ENCODE measurements at regions not wholly inside any gene's neighbourhood (a gene's known extent, or its start where the extent isn't known, plus 50 kb on each side); places are given as distances from the start of the nearest gene placed in this dataset.

DNA sequence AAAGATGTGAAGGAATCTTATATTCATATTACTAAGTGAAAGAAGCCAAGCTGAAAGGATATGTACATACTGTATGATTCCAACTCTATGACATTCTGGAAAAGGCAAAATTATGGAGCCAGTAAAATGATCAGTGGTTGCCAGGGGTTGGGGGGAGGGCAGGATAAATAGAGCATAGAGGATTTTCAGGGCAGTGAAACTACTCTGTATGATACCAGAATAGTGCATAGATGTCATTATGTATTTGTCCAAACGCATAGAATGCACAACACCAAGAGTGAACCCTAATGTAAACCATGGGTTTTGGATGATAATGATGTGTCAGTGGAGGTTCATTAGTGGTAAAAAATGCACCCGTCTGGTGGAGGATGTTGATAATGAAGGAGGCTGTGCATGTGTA, 71.0 kb upstream of the ZNF423 start:
- Mint-ChIP-seq H3K27ac (no peak overlapping the region), H3K9me3 (ENCODE audit: low read depth) (no peaks in the 10 kb centered on the region), H3K27me3 (peaks cover 7% of the 10 kb centered on the region), H3K4me3 (no peak overlapping the region), H3K36me3 (ENCODE audit: low read depth) (no peaks in the 10 kb centered on the region), H3K4me1 (no peaks in the 10 kb centered on the region)
- ATAC-seq (no peak), DNase-seq (no peak)
- ChIA-PET POLR2A (no interaction called here), CTCF (interaction anchor here (0.6 kb wide), 1 partner anchor 13 kb away, joined by 3 read pairs; no protein-coding TSS in a partner anchor)
- intact Hi-C loops (cut with DNase I, micrococcal nuclease) = loop anchor here in 1 of 2 experiments (10.0 kb wide), 1 partner anchor 522 kb away; no protein-coding TSS in a partner anchor

DNA sequence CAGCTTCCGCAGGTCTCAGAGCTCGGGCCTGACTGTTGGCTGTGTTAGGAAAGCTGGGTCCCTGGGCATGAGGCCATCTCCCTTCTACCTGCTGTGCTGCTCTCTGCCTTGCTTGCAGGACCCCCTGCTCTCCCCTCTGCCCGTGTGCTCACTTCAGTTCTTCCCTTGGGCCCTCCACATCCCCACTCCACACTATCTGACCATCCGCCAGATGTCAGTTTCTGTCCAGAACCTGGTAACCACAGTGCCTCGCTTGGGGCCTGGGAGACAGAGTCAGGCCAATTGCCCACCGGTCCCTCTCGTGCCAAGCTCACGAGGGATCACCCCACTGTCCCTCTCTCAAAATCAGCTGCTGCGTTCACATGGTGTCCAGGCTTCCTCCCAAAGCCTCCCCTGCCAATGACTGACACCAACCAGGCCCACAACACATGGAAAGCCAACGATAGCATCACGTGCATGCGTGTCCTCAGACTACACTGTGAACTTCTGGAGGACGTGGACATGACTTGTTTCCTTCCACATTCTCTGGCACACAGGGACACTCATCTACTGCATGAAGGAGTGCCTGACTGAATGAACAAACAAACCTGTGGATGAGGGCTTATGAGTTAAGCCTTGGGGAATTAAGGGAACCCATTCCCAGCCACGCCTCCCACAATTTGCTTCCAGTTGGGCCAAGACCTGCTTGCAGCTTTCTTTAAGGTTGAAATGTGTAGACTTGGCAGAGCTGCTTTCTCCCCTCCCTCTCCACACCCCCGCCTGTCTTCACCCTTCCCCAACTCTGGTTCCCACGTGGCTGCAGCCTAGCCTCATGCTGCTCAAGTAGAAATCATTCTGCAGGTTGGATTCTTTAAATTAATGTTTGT, 72.5 kb upstream of the ZNF423 start:
- POLR2A ChIA-PET = no interaction called here
- intact Hi-C loops (cut with DNase I, micrococcal nuclease) = loop anchor here in 1 of 2 experiments (10.0 kb wide), 1 partner anchor 524 kb away; no protein-coding TSS in a partner anchor

DNA sequence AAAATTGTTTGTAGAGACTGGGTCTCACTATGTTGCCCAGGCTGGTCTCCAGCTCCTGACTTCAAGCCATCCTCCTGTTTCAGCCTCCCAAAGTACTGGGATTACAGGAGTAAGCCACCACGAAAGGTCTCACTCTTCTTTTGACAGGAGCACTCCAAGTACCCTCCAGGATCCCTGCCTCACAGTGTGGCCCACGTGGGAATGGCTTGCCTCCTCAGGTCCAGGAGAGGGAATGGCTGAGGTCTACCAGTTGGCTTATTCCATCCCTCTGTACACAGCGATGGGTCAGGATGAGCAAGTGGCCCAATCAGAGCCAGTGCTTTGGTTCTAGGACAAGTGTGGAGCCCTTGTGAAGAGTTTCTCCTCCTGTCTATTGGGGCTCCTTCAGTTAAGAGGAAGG, 73.7 kb upstream of the ZNF423 start:
- no peaks in the 10 kb centered on the region for H3K4me1 Mint-ChIP-seq
- intact Hi-C loops (cut with DNase I, micrococcal nuclease) = loop anchor here in 1 of 2 experiments (10.0 kb wide), 1 partner anchor 525 kb away; no protein-coding TSS in a partner anchor
- ChIA-PET CTCF (interaction anchor here (0.6 kb wide), 1 partner anchor 275 kb away, joined by 3 read pairs; no protein-coding TSS in a partner anchor), POLR2A (no interaction called here)
- H3K27ac Mint-ChIP-seq = no peak overlapping the region
- ATAC-seq (no peak), DNase-seq (no peak)
- no peaks in the 10 kb centered on the region for H3K9me3 Mint-ChIP-seq (ENCODE audit: low read depth)
- H3K4me3 Mint-ChIP-seq = no peak overlapping the region
- H3K36me3 Mint-ChIP-seq (ENCODE audit: low read depth) = no peaks in the 10 kb centered on the region
- H3K27me3 Mint-ChIP-seq = peaks cover 6% of the 10 kb centered on the region

More for the DNA sequence above, 72.5 kb upstream of the ZNF423 start:
- Mint-ChIP-seq H3K4me3 (no peak overlapping the region), H3K27ac (no peak overlapping the region), H3K27me3 (peaks cover 6% of the 10 kb centered on the region), H3K9me3 (ENCODE audit: low read depth) (no peaks in the 10 kb centered on the region), H3K36me3 (ENCODE audit: low read depth) (no peaks in the 10 kb centered on the region), H3K4me1 (no peaks in the 10 kb centered on the region)
- ATAC-seq = no peak
- CTCF ChIA-PET = no interaction called here
- DNase-seq = no peak

DNA sequence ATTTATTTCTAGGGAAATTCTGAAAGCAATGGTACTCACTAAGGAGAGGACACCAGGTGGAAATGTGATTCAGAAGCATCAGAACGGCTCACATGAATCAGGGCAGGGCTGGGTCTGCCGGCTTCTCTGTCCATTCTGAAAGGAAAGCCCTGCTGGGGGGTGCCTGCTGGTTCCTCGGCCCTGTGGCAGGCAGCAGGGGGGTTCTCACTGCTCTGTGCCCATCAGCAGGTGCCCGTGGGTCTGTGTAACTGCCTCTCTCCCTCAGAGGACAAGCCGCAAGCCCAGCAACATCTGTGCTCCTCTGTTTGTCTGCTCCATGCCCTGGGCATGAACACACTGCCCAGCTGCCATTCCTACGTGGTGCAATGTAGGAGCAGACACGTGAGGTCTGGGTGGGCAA, 74.9 kb upstream of the ZNF423 start:
- Mint-ChIP-seq H3K36me3 (ENCODE audit: low read depth) (no peaks in the 10 kb centered on the region), H3K9me3 (ENCODE audit: low read depth) (no peaks in the 10 kb centered on the region), H3K4me3 (no peak overlapping the region), H3K27me3 (peaks cover 6% of the 10 kb centered on the region), H3K27ac (no peak overlapping the region), H3K4me1 (no peaks in the 10 kb centered on the region)
- ATAC-seq = no peak
- ChIA-PET CTCF (interaction anchor here (1.5 kb wide), 1 partner anchor 24 kb away, joined by 3 read pairs; no protein-coding TSS in a partner anchor), POLR2A (no interaction called here)
- intact Hi-C loops (cut with DNase I, micrococcal nuclease) = no loop called here
- DNase-seq = no peak

DNA sequence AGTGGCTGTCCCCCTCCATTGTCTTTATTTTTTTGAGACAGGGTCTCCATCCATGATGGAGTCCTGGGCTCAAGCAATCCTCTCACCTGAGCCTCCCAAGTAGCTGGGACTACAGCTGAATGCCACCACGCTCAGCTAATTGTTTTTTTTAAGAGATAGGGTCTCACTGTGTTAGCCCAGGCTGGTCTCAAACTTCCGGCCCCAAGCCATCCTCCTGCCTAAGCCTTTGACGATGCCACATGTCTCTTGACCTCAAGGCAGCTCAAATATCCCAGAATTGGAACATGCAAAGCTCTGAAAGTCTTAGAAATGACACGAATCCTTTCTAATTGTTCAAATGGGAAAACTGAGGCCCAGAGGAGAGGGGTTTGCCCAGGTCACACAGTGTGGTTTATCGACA, 75.4 kb upstream of the ZNF423 start:
- no peak overlapping the region for H3K4me3 Mint-ChIP-seq
- no peaks in the 10 kb centered on the region for H3K9me3 Mint-ChIP-seq (ENCODE audit: low read depth)
- no peaks in the 10 kb centered on the region for H3K36me3 Mint-ChIP-seq (ENCODE audit: low read depth)
- POLR2A ChIA-PET = no interaction called here
- H3K4me1 Mint-ChIP-seq = no peaks in the 10 kb centered on the region
- CTCF ChIA-PET = interaction anchor here (0.7 to 1.5 kb wide), 2 partner anchors 25 to 598 kb away, joined by 3 read pairs; no protein-coding TSS in a partner anchor
- intact Hi-C loops (cut with DNase I, micrococcal nuclease) = no loop called here
- H3K27ac Mint-ChIP-seq = no peak overlapping the region
- DNase-seq (no peak), ATAC-seq (no peak)
- peaks cover 6% of the 10 kb centered on the region for H3K27me3 Mint-ChIP-seq

DNA sequence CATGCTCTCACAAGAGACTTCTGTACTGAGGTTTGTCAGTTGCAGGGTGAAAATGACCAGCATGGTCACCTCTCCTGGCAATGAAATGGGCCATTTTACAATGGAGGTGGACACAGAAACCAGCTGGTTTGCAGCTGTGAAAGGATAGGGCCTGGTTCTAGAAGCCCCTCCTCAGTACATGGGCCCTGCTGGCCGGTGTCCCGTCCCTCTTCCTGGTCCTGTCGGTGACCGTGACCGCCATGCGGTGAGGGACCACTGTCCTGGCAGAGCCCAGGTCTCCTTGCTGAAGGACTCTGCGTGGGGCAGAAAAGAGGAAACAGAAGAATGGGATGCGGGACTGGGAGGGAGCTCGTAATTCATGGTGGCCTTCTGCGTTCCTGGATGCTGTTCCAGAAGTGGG, 76.0 kb upstream of the ZNF423 start:
- Mint-ChIP-seq H3K36me3 (ENCODE audit: low read depth) (no peaks in the 10 kb centered on the region), H3K9me3 (ENCODE audit: low read depth) (no peaks in the 10 kb centered on the region), H3K4me1 (no peaks in the 10 kb centered on the region), H3K27ac (no peak overlapping the region), H3K4me3 (no peak overlapping the region), H3K27me3 (peaks cover 6% of the 10 kb centered on the region)
- ATAC-seq (no peak), DNase-seq (no peak)
- intact Hi-C loops (cut with DNase I, micrococcal nuclease) = no loop called here
- ChIA-PET POLR2A (no interaction called here), CTCF (interaction anchor here (0.6 to 0.7 kb wide), 3 partner anchors 184 to 1089 kb away, joined by 3 read pairs; no protein-coding TSS in a partner anchor)

DNA sequence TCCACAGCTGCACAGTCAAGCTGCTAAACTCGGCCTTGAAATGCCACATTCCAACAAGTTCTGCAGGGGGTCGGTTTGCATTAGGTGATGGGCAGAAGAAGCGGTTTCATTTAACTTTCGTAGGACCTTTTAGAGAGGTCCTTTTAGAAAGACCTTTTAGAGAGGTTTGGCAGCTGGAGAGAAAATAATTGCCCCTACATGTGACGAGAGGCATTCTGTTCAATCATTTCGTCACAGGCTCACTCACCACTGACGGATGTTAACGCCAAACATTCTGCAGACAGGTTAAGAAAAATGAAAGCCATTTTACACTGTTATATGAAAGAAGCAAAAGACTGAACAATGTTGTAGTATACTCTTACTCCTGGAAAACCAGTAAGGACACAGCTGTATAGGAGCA, 76.5 kb upstream of the ZNF423 start:
- no peak for DNase-seq
- Mint-ChIP-seq H3K9me3 (ENCODE audit: low read depth) (no peaks in the 10 kb centered on the region), H3K27me3 (peaks cover 6% of the 10 kb centered on the region), H3K27ac (no peak overlapping the region), H3K4me1 (no peaks in the 10 kb centered on the region), H3K36me3 (ENCODE audit: low read depth) (no peaks in the 10 kb centered on the region), H3K4me3 (no peak overlapping the region)
- ChIA-PET POLR2A (no interaction called here), CTCF (interaction anchor here (0.6 to 0.8 kb wide), 2 partner anchors 585 to 1089 kb away, joined by 3 to 4 read pairs; no protein-coding TSS in a partner anchor)
- intact Hi-C loops (cut with DNase I, micrococcal nuclease) = no loop called here
- ATAC-seq = no peak

DNA sequence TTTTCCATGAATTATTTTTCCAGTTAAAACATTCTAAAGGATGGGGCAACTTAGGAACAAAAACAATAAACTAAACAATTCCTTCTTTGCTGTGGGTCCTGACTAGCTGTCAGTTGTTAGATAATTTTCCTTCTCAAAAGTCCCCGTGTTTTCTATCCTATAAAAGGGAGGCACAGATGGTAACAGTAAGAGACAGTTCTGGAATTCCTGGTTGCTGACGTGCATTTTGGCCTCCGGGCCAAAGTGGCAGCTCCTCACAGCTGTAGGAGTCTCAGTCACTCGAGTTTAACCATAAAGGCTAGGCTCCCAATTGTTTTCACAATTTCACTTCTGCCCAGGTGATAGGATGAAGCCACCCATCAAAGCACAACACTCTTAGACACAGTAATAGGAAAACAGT, 77.0 kb upstream of the ZNF423 start:
- Mint-ChIP-seq H3K4me1 (no peaks in the 10 kb centered on the region), H3K27me3 (peaks cover 6% of the 10 kb centered on the region), H3K27ac (no peak overlapping the region), H3K9me3 (ENCODE audit: low read depth) (peaks cover 1% of the 10 kb centered on the region), H3K36me3 (ENCODE audit: low read depth) (no peaks in the 10 kb centered on the region), H3K4me3 (no peak overlapping the region)
- intact Hi-C loops (cut with DNase I, micrococcal nuclease) = no loop called here
- ChIA-PET CTCF (interaction anchor here (0.6 to 0.8 kb wide), 2 partner anchors 47 to 585 kb away, joined by 3 to 4 read pairs; no protein-coding TSS in a partner anchor), POLR2A (no interaction called here)
- ATAC-seq (no peak), DNase-seq (no peak)

DNA sequence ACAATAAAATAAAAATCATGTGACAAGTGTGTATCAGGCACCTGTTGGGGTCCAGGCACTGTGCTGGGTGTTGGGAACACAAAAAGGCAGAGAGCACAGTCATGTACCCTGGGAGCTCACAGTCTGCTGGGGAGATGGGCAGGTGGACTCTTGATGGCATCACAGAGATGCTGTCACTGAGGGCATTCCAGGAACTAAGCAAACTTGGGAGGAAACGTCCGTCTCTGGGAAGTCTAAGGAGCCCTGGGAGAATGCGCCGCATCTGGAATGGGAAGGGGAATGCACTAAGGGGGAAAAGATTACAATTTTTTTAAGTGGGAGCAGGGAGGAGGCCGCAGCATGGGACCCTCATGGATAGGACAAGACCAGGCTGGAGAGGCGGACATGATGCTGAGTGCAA, 80.9 kb upstream of the ZNF423 start:
- no peak overlapping the region for H3K4me3 Mint-ChIP-seq
- intact Hi-C loops (cut with DNase I, micrococcal nuclease) = no loop called here
- H3K4me1 Mint-ChIP-seq = no peaks in the 10 kb centered on the region
- peaks cover 8% of the 10 kb centered on the region for H3K27me3 Mint-ChIP-seq
- H3K9me3 Mint-ChIP-seq (ENCODE audit: low read depth) = peaks cover 5% of the 10 kb centered on the region
- H3K27ac Mint-ChIP-seq = no peak overlapping the region
- ATAC-seq = no peak
- DNase-seq = no peak
- no peaks in the 10 kb centered on the region for H3K36me3 Mint-ChIP-seq (ENCODE audit: low read depth)
- ChIA-PET POLR2A (no interaction called here), CTCF (no interaction called here)

DNA sequence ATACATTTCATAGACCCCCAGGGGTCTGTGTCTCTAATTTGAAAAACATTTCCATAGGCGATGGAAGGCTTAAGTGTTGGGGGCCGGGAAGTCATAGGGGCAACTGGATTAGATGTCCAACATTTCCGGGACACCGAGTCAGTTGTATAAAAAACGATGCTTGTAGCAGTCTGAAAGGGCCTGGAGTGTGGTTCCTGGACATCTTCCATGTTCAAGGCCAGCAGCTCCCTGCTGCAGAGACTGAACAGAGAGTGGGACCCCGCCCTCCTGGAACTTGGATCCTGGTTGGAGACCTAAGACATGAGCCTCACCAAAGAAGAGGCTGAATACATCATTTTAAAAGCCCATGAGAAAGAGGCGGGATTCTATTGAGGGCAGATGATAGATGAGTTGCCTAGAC, 82.0 kb upstream of the ZNF423 start:
- POLR2A ChIA-PET = no interaction called here
- intact Hi-C loops (cut with DNase I, micrococcal nuclease) = no loop called here

DNA sequence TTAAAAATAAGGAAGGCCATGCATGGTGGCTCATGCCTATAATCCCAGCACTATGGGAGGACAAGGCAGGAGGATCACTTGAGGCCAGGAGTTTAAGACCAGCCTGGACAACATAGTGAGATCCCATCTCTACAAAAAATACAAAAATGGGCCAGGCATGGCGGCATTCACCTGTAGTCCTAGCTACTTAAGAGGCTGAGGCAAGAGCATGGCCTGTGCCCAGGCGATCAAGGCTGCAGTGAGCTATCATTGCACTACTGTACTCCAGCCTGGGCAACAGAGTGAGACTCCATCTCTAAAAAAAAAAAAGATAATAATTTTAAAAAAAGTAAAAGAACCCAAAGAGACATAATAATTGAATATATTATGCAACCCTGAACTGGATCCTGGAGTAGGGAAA, 83.6 kb upstream of the ZNF423 start:
- ChIA-PET POLR2A (no interaction called here), CTCF (no interaction called here)
- H3K9me3 Mint-ChIP-seq (ENCODE audit: low read depth) = peaks cover 5% of the 10 kb centered on the region
- intact Hi-C loops (cut with DNase I, micrococcal nuclease) = no loop called here
- ATAC-seq (no peak), DNase-seq (no peak)
- H3K27ac Mint-ChIP-seq = no peak overlapping the region
- no peaks in the 10 kb centered on the region for H3K4me1 Mint-ChIP-seq
- H3K27me3 Mint-ChIP-seq = peaks cover 14% of the 10 kb centered on the region
- H3K36me3 Mint-ChIP-seq (ENCODE audit: low read depth) = no peaks in the 10 kb centered on the region
- H3K4me3 Mint-ChIP-seq = no peak overlapping the region

More for the DNA sequence above, 82.0 kb upstream of the ZNF423 start:
- Mint-ChIP-seq H3K4me3 (no peak overlapping the region), H3K4me1 (no peaks in the 10 kb centered on the region), H3K27me3 (peaks cover 14% of the 10 kb centered on the region), H3K9me3 (ENCODE audit: low read depth) (peaks cover 5% of the 10 kb centered on the region), H3K27ac (no peak overlapping the region), H3K36me3 (ENCODE audit: low read depth) (no peaks in the 10 kb centered on the region)
- DNase-seq (no peak), ATAC-seq (no peak)
- CTCF ChIA-PET = no interaction called here

All from activated CD4-positive, alpha-beta T cell treated with anti-CD3 and anti-CD28 coated beads for 36 hours (primary cell).